DMS79 (cell line): ENCODE measurements at regions not wholly inside any gene's neighbourhood (a gene's known extent, or its start where the extent isn't known, plus 50 kb on each side); places are given as distances from the start of the nearest gene placed in this dataset.

Source experiments
- DNase-seq: peaks from one replicate; lab custom pipeline; 2025; lab: John Stamatoyannopoulos, UW

GRCh38 chr6:108751851-108752732, 96.1 kb upstream of the ARMC2 start:
- no peak for DNase-seq

DNA sequence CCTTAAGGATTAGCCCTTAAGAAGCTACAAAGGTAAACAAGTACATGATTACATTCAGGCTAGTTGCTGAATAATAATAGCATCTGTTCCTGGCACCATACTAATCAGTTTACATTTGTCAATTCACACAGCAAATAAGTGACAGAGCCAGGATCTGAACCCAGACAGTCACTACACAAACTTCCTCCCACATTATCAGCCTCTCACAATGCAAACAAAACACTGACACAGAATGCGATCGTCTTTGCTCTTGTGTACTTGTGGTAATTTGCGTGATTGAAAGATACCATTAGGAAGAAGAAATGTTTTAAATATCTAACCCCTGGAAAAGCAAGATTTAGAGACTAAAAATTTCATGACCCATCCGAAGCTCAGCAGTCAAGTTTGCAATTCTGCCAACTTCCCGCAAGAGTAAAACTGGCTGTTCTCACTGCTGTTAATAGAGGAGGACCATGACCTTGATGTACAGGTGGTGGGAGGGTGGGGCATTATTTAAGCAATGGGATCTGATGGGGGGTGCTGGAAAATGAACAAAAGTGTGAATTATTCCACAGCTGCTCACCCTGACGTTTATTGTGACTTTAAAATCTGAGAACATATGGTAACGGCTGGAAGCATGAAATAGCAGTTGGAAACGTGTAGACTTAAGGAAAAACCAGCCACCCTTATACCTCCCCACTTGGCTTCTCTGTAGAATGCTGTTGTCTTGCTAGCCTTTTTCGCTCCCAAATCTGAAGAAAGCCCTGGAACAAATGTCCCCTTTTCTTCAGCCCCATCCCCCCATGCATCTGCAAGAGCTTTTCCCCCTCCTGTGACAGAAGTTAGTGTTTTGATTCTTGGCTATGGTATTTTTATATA, 95.3 kb upstream of the ARMC2 start:
- no peak for DNase-seq

DNA sequence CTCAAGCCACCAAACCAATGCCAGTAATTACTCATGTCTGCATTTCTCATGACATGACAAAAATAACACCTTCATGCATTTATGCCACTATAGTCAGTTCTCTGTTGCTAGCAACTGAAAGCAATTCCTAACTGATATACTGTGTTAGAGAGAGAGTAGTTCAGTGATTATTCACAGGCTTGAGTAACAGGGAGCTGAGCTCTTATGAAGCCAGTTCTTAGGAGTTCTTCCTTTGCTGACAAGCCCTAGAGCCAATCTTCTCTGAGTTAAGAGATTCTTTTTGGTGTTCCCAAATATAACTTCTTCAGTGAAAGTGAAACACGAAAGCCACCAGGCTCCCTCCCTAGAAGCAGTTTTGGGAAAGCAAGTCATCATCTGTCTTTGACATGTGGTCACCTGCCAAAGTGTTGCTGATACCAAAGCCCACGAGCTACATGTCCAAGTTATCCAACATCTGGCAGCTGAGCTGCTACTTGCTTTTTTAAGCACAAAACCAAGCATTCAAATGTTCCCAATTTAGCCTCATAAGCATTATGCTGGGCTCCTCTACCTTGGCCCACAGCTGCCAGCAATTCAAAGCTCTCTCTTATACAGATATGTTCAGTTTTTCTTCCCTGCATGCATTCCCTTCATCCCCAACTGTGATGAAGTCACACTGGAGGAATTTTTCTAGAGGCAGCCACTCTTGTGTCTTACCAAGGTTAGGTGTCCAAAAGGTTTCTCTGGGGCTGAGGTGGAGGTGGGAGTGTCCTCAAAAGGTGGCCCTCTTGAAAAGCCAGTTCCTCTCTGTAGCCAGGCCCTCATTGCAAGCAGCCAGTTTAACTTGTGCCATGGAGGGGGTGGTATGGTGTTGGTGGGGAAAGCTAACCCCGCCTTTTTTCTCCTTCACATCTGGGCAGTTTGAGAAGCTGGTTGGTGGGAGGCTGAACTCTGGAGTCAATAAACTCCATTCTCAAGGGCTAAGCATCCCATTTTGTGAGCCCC, 92.7 kb upstream of the ARMC2 start:
- DNase-seq: no peak

GRCh38 chr6:108757357-108757756, 90.9 kb upstream of the ARMC2 start:
- no peak for DNase-seq

- DNase-seq: no peak
Measured at GRCh38 chr6:108758884-108759283, 89.3 kb upstream of the ARMC2 start.

GRCh38 chr6:108760126-108761050, 87.8 kb upstream of the ARMC2 start:
- DNase-seq: peak; percentile 70

- no peak for DNase-seq
Measured at GRCh38 chr6:108762394-108762793, 85.8 kb upstream of the ARMC2 start.

DNA sequence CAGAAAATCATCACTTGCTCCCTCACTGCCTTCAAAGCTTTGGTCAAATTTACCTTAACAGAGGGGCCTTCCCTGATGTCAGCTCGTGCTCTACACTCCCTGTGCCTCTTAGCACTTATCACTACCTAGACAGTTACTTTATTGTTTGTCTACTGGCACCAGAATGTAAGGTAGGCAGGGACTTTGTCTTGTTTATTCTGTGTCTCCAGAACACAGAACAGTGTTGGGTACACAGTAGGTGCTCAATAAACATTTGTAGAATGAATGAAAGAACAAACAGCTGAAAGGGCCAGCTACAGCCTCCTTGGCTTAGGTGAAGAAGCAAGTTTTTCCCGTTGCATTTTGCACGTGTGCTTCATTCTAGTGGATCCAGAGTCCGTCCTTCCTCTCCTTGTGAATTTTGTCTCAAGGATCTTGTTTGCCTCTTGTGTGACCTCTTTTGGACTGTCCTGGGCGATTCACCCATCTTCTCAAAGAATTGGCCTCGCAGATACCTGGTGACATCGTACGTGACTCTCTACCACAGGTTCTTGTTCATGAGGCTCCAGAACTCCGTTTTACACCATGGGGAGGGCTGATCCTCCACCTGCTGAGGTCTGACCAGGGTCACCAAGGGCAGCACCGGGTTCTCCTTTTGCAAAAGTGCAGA, 84.2 kb upstream of the ARMC2 start:
- DNase-seq: no peak

DNA sequence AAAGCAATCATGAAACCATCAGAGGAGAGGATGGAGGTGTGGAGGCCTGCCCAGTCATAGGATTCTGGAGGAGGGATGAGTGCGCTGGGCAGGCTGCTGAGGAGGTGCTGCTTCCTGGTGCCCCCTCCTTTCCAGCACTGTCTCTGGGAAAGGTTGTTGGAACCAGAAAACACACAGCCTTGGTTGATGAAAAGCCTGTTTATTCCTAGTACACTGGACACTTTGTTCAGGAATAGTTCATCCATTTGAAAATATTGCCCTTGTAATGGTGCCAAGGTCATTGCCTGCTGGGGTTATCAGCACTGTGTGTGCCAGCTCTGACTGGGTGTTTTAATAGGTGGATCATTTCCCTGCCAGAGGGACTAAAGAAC, 83.7 kb upstream of the ARMC2 start:
- no peak for DNase-seq

DNA sequence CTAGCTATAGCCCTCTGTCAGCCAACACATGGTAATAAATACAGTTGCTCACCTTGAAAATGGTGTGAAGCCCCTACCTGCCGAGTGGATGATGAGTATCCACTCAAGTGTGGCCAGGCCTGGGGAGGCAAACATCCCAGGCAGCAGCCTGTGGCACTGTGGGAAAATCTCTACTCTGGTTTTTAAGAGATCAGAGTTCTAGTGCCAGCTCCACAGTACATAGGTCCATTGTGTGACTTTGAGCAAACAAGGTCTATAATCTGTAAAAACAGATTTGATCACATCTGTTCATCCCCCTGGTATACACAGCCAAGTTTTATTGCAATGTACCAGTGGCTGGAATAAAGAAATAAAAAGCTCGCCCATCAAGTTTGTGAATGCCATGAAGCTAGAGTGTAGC, 82.7 kb upstream of the ARMC2 start:
- no peak for DNase-seq

DNA sequence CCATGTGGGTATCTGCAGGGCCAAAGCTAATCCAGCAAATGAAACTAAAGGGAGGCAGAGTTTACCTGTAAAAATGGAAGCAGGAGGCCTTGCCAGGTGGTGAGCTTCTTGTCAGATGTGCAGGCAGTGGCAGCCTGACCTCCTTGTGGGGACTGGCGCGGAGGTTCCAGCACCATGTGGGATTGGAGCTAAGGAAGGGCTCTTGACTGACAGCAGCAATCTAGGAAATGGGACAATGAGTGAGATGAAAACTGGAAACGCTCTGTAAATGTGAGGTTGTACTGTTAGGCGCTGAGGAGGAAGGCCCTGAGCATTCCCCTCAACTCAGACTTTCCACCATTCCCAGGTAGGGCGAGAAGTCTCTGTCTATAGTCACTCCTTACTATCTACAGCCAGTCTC, 81.8 kb upstream of the ARMC2 start:
- DNase-seq: no peak

- DNase-seq: no peak
Measured at GRCh38 chr6:108766886-108767285, 81.3 kb upstream of the ARMC2 start.

GRCh38 chr6:108767418-108768165, 80.6 kb upstream of the ARMC2 start:
- DNase-seq: no peak

- peak; percentile 28 for DNase-seq
Measured at GRCh38 chr6:108768166-108768555, 80.1 kb upstream of the ARMC2 start.

DNA sequence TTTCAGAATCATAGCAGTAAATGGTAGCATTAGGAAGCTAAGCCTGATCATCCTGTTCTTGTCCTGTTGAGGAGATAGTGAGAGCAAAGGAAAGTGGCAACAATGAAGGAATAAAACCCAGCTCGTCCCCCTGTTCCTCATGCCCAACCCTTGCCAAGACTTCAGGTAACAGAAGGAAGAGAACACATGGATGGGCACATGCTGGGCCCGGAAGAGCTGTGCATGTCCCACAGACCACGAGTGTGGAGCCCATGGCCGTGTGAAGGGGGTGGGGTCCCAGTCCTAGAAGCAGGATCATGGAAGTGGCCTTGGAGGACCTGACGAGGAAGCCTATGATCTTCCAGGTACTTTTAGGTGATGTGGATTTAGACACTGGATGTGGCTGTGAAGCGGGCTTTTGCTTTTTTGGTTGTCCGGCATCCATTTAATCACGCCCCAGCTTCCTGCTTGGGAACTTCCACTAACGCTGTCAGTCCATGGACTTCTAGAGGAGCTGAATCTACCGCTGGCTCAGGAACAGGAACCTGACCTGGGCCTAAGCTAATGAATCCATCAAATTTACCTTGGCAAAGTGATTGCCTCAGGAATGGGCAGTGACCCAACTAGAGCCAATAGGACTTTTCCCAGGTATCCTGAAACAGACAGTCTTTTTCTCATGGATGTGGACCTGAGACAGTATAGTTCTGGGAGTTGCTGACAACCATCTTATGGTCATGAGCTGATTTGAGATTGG, 79.3 kb upstream of the ARMC2 start:
- DNase-seq: no peak

GRCh38 chr6:108771421-108771820, 76.8 kb upstream of the ARMC2 start:
- DNase-seq: no peak

GRCh38 chr6:108774555-108774954, 73.7 kb upstream of the ARMC2 start:
- DNase-seq: no peak

DNA sequence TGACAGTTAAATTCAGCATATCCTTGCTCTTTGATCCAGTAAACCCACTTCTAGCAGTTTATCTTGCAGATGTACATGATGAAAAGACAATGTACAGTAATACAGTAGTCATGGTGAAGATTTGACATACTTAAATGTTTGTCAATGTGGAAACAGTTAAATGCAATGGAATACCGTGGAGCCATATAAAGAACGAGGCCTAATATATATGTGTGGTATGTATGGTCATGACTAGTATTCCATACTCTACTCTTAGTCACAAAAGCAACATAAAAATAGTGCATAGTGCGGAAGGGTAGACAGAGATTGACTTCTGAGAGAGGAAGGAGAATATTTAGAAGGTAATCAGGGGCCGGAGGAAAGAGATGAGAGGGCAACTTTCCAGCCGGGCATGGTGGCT, 70.7 kb upstream of the ARMC2 start:
- DNase-seq: no peak
